ENCODE measurements at regions not wholly inside any gene's neighbourhood (a gene's known extent, or its start where the extent isn't known, plus 50 kb on each side); places are given as distances from the start of the nearest gene placed in this dataset.

DNA sequence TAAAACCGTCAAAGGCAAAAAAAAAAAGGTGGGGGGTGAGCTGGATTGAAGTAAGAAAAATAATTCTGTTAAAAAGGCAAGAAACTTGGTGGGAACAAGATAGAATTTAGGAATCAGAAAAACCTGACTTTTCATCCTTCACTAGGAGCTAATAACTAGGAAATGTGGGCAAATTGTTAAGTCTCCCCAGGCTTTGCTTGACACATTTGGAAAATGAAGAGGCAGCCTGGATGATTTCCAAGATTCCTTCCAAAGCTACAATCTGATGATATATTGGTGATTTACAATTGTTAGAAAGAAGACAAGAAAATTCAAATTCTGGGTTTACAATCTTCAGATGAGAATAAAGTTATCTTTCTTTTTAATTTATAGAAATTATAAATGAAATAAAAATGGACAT lies 1062.5 kb downstream of the ADGRL3 start:
- DNase-seq (ENCODE audit: low read depth) = no peak

- DNase-seq (ENCODE audit: low read depth) = no peak
These were observed 1060.1 kb downstream of the ADGRL3 start for GRCh38 chr4:62260254-62260653.

- no peak for DNase-seq (ENCODE audit: low read depth)
These were observed 1056.4 kb downstream of the ADGRL3 start for GRCh38 chr4:62256479-62256878.

GRCh38 chr4:62252728-62253127 lies 1052.6 kb downstream of the ADGRL3 start:
- DNase-seq (ENCODE audit: low read depth) = no peak

GRCh38 chr4:62250100-62250499 lies 1050.0 kb downstream of the ADGRL3 start:
- no peak for DNase-seq (ENCODE audit: low read depth)

GRCh38 chr4:62243895-62244294 lies 1043.8 kb downstream of the ADGRL3 start:
- DNase-seq (ENCODE audit: low read depth) = no peak

GRCh38 chr4:62235911-62236310 lies 1035.8 kb downstream of the ADGRL3 start:
- no peak for DNase-seq (ENCODE audit: low read depth)

- no peak for DNase-seq (ENCODE audit: low read depth)
These were observed 1032.7 kb downstream of the ADGRL3 start for GRCh38 chr4:62232814-62233213.

DNA sequence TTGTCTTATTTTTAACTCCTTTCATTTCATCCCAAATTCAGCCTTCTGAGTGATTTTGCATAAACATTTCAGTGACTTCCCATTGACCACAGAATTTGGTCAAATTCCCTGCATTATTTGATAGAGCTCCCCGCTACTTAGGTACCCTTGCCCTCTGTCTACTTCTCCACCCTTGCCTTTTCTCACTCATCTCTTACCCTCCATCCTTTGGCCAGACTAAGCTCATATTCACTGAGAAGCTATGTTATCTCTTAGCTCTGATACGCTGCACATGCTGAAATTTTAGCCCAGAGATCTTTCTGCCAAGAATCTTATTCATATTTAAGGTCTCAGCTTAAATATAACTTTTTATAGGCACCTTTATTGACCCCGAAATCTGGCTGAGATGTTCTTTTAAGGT lies 1031.9 kb downstream of the ADGRL3 start:
- no peak for DNase-seq (ENCODE audit: low read depth)

DNA sequence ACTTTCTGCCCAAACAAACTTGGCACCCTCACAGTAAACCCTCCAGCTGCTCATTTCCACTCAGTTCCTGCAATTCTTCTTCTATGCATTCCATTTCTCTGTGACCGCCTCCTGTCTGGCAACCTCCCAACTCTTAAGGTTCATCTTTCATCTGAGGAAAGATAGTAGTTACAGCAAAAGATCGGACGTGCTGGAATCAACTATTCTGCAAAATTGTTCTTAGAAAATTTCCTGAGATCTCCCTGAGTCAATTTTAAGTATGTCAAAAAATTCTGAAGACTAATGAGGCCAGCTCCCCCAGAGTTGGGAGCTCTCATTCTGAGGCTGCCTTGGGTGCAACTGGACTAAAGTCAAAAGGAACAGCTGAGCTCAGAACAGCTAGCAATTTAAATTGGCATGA lies 1026.0 kb downstream of the ADGRL3 start:
- DNase-seq (ENCODE audit: low read depth) = no peak

DNA sequence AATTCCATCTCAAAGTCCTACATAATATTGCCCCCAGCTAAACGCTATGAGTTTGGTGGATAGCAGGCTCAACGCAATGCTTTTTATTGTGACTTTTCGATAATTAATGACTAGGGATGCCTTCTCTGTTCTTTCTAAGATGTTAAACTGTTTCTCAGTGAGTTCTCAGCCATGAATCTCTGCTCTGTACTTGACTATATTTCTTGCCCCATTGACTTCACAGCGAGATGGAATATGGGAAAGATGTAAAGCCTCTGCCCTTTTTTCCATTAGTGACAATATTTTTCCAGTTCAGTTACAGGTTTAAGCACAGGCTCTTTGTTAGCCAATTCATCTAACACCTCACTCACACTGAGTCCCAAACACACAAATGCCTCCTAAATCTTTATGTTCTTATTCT lies 1022.0 kb downstream of the ADGRL3 start:
- DNase-seq (ENCODE audit: low read depth) = no peak

GRCh38 chr4:62210486-62210885 lies 1010.4 kb downstream of the ADGRL3 start:
- DNase-seq (ENCODE audit: low read depth) = no peak

GRCh38 chr4:62209757-62210485 lies 1009.8 kb downstream of the ADGRL3 start:
- DNase-seq (ENCODE audit: low read depth) = no peak

- no peak for DNase-seq (ENCODE audit: low read depth)
These were observed 1008.8 kb downstream of the ADGRL3 start for GRCh38 chr4:62208921-62209320.

DNA sequence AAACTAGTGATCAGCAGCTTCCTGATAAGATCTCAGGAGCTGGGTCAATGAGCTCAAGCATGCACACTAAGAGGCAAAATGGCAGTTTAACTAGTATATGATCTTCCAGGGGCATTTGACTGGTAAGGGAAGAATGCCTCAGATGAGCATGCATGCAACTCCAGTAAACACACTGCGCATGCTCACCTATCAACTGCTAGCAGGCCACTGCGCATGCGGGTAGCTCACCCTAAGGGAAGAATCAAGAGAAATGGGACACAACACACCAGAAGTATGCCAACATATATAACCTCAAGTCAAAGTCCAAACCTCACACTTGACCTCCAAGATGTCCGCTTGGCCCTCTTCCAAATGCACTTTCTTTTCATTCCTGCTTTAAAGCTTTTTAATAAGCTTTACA lies 1004.0 kb downstream of the ADGRL3 start:
- no peak for DNase-seq (ENCODE audit: low read depth)

DNA sequence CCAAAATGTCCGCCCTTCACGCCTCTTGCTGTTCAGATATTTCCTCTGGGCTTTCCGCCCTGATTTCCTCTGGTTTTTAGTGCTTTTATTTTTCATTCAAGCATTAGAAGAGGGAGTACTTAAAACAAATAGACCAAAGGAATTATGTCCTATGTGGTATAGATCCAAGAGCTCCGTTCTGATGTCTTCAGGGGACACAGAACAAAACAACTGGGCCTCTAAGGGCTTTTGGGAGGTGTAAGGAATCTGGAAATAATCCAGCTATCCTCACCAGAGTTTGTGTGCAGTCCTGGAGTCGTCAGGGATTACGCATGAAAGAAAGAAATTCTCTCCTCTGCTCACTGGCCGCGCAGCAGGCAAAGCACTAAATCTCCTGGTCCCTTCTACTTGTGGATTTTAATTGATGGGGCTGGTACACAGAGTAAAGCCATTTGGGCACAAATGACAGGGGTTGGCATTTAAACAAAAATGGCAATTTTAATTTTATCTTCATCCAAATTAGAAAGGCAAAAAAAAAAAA lies 999.2 kb downstream of the ADGRL3 start:
- DNase-seq (ENCODE audit: low read depth) = no peak

DNA sequence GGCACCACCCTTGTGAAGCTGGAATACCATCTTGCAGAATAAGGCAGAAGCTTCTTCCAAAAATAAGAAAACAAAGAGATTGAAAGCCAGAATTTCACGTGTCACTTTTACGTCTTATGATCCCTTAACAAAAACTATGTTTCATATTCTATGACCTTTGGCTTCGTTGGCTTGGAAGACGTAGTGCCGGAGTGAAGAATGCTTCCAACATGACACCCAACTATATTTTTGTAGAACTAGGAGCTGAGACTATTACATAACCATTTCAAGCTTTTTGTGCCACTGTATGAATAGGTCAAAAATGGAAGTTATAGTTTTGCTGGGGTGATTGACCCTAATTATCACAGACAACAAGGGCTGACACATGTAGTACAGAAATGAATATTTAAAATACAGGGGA lies 996.2 kb downstream of the ADGRL3 start:
- DNase-seq (ENCODE audit: low read depth) = no peak

DNA sequence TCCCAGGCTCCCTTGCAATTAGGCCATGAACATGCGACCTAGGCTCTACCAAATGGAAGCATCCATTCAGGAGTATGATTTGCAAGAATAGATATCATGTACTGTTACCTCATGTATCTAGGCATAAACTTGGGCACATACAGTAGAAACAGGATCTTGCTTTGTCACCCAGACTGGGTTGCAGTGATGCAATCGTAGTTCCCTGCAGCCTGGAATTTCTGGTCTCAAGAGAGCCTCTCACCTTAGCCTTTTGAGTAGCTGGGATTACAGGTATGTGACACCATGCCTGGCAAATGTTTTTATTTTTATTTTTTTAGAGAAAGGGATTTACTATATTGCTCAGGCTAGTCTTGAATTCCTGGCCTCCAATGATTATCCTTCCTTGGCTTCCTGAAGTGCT lies 994.2 kb downstream of the ADGRL3 start:
- DNase-seq (ENCODE audit: low read depth) = no peak

DNA sequence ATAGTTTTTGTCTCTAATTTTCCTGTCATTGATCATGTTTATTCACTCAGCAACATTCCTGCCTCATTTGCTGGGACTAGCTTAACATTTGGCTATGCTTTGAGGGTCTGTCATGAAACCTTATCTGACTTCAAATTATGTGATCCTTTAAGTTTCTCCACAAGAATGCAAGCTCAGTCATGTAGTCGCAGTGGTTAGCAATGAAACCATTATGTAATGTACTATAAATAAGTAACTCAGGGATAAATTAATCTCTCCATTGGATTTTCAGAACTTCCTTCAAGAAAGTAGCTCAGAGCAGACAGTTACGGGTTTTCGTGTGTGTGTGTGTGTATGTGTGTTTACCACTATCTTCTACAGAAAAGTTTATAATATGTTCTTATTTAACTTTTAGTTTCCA lies 993.6 kb downstream of the ADGRL3 start:
- DNase-seq (ENCODE audit: low read depth) = no peak

DNA sequence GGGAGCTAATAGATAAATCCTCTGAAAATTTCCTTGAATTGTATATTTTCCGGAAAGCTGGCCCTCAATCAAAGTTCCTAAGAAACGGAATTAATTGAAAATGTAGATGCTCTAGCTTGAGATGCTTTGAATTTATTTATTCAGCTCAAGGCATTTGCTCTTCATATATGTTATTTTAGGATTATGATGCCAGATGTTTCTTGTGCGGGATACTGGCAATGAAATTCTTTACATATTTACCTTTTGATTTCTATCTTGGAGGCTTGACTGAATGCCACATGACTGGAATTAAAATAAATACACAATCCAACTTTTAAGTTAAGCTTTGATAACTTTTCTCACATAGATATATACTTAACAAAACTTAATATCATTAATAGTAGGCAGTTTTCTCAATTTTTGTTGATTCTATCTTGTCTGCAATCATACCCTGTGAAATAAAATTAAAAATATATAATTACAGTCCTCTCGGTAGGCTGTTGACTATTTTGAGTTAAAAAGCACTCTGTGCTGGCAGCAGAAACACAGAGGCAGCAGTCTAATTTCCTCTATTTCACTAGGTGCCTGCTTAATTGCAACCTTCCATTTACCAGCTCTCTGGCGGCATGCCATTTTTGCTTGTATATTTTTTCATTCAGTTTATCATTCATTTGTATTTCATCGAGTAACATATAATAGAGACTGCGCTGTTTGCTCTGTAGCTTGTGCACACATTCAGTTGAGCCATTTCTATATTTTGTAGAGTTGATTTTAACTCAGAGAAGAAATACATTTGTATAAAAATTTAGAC lies 991.5 kb downstream of the ADGRL3 start:
- no peak for DNase-seq (ENCODE audit: low read depth)

- no peak for DNase-seq (ENCODE audit: low read depth)
These were observed 970.1 kb downstream of the ADGRL3 start for GRCh38 chr4:62170235-62170634.

DNA sequence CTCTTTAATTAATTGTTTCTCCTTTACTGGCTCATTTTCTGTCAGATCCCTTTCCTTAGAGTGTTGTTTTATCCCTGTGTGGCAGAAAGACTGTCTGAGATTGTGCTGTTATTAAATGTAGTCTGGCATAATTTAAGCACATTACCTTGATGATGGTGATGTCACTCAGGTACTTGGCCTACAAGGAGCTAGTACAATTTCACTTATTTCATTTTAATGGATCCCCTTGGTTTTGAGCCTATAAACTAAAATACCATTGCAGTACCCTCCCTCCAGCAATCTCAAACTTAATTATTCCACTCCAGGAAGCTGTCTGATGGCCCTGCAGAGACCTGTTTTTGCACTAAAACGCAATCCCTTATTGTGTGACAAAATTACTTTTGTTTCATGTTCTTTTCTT lies 968.6 kb downstream of the ADGRL3 start:
- no peak for DNase-seq (ENCODE audit: low read depth)

DNA sequence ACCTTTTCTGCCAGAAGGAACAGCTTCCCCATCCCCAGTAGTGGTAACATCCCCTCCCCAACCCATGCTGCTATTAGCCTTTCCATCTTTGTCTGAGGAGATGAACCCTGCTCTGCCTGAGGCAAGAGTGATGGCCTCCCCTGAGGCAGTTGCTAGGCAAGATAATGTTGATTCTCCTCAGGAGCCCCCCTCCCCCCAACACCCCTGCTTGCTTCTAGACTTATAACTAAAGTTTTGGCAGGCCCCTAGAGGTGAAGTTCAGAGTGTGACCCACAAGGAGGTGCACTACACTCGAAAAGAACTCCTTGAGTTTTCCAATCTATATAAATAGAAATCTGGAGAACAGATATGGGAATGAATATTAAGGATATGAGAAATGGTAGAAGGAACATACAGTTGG lies 962.5 kb downstream of the ADGRL3 start:
- no peak for DNase-seq (ENCODE audit: low read depth)
